H1 (cell line): ENCODE measurements at regions not wholly inside any gene's neighbourhood (a gene's known extent, or its start where the extent isn't known, plus 50 kb on each side); places are given as distances from the start of the nearest gene placed in this dataset.

ENCODE experiments used
- CTBP2 ChIP-seq: IDR thresholded peaks from 2 replicates; pipeline ENCODE4 v1.7.0; 2011; ENCODE audit warnings: borderline replicate concordance, mild to moderate bottlenecking, moderate library complexity, mixed read lengths, low read length; ENCODE audit not compliant: insufficient read depth, insufficient read length
- SP2 ChIP-seq: IDR thresholded peaks from 2 replicates; pipeline ENCODE4 v1.6.1; 2012; ENCODE audit warnings: mild to moderate bottlenecking, low read length, inconsistent platforms
- SUZ12 ChIP-seq: fragments of 200-600 bp; sonication (generic); IDR thresholded peaks from 2 replicates; pipeline ENCODE4 v1.6.1; 2012; ENCODE audit warnings: mild to moderate bottlenecking, inconsistent platforms, low read length, moderate library complexity, mixed read lengths

DNA sequence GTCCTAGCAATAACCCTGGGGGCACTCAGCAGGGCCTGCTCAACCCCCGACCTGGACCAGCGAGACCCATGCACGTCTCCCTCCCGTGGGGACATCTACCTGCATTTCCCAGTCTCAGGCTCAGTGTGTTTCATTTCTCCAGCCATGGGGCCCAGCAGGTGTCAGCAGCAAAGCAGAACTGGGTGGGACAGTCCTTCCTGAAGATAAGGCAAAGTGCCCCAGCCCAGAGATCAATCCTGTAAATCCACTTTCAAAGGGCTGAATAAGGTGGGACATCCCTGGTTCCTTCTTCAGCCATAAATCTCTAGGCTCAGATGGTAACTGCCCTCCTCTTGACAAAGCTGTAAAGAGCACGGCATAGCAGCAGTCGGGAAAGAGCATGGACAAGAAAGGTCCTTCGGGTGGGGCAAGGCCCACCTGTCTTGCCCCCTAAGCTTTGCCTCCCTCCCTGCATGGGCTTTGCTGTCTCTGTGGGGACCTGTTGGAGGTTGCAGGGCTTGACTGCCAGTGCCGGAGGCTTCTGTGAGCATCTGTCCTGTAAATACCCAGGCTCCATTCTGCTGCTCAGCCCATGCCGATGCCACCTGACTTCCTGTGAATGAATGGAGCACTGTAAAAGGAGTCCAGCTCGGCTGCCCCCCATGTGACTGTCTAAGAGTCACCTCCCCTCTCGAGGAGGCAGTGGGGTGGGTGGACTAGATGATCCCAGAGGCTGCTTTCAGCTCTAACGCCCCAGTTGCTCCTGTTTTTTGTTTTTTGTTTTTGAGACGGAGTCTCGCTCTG lies 84.8 kb upstream of the TBC1D3K start:
- TF ChIP-seq CTBP2 (no peak), SP2 (no peak), SUZ12 (no peak)
